ENCODE measurements at regions not wholly inside any gene's neighbourhood (a gene's known extent, or its start where the extent isn't known, plus 50 kb on each side); places are given as distances from the start of the nearest gene placed in this dataset.
"Not testable (repeated sequence)": the region's sequence is repeated elsewhere in the genome, so short reads cannot be mapped to it uniquely, and the experiment has no call there.

GRCh38 chr11:25159341-25159740 lies 662.5 kb downstream of the LUZP2 start:
- DNase-seq (ENCODE audit: low read depth), result no peak

GRCh38 chr11:25163421-25163820 lies 666.6 kb downstream of the LUZP2 start:
- no peak for DNase-seq (ENCODE audit: low read depth)

GRCh38 chr11:25180187-25180586 lies 683.3 kb downstream of the LUZP2 start:
- no peak for DNase-seq (ENCODE audit: low read depth)

GRCh38 chr11:25183411-25183810 lies 686.6 kb downstream of the LUZP2 start:
- no peak for DNase-seq (ENCODE audit: low read depth)

GRCh38 chr11:25197515-25197914 lies 700.7 kb downstream of the LUZP2 start:
- DNase-seq (ENCODE audit: low read depth), result no peak

- no peak for DNase-seq (ENCODE audit: low read depth)
These were observed 701.9 kb downstream of the LUZP2 start for GRCh38 chr11:25198704-25199103.

GRCh38 chr11:25200925-25201324 lies 704.1 kb downstream of the LUZP2 start:
- no peak for DNase-seq (ENCODE audit: low read depth)

GRCh38 chr11:25206762-25207161 lies 709.9 kb downstream of the LUZP2 start:
- no peak for DNase-seq (ENCODE audit: low read depth)

- no peak for DNase-seq (ENCODE audit: low read depth)
These were observed 714.9 kb downstream of the LUZP2 start for GRCh38 chr11:25211635-25212254.

GRCh38 chr11:25214535-25215176 lies 717.8 kb downstream of the LUZP2 start:
- DNase-seq (ENCODE audit: low read depth), result no peak

GRCh38 chr11:25218036-25218435 lies 721.2 kb downstream of the LUZP2 start:
- DNase-seq (ENCODE audit: low read depth), result no peak

GRCh38 chr11:25225078-25225477 lies 728.2 kb downstream of the LUZP2 start:
- no peak for DNase-seq (ENCODE audit: low read depth)

GRCh38 chr11:25242928-25243327 lies 746.1 kb downstream of the LUZP2 start:
- no peak for DNase-seq (ENCODE audit: low read depth)

GRCh38 chr11:25244126-25244525 lies 747.3 kb downstream of the LUZP2 start:
- no peak for DNase-seq (ENCODE audit: low read depth)

- no peak for DNase-seq (ENCODE audit: low read depth)
These were observed 750.5 kb downstream of the LUZP2 start for GRCh38 chr11:25247336-25247735.

GRCh38 chr11:25252854-25253253 lies 756.0 kb downstream of the LUZP2 start:
- DNase-seq (ENCODE audit: low read depth), result no peak

- DNase-seq (ENCODE audit: low read depth), result not testable (repeated sequence)
These were observed 767.0 kb downstream of the LUZP2 start for GRCh38 chr11:25263861-25264260.

GRCh38 chr11:25271301-25271700 lies 774.4 kb downstream of the LUZP2 start:
- no peak for DNase-seq (ENCODE audit: low read depth)

- DNase-seq (ENCODE audit: low read depth), result no peak
These were observed 775.4 kb downstream of the LUZP2 start for GRCh38 chr11:25272214-25272613.

GRCh38 chr11:25280821-25281220 lies 784.0 kb downstream of the LUZP2 start:
- DNase-seq (ENCODE audit: low read depth), result not testable (repeated sequence)

- no peak for DNase-seq (ENCODE audit: low read depth)
These were observed 796.3 kb downstream of the LUZP2 start for GRCh38 chr11:25293166-25293565.

- DNase-seq (ENCODE audit: low read depth), result no peak
These were observed 801.6 kb downstream of the LUZP2 start for GRCh38 chr11:25298450-25298849.

GRCh38 chr11:25309818-25310217 lies 813.0 kb downstream of the LUZP2 start:
- no peak for DNase-seq (ENCODE audit: low read depth)

GRCh38 chr11:25317216-25317615 lies 820.4 kb downstream of the LUZP2 start:
- DNase-seq (ENCODE audit: low read depth), result no peak
